OCI-LY1 (cell line): ENCODE measurements at regions not wholly inside any gene's neighbourhood (a gene's known extent, or its start where the extent isn't known, plus 50 kb on each side); places are given as distances from the start of the nearest gene placed in this dataset.

Experiments
- H2AFZ ChIP-seq: fragments of 200-600 bp; sonication (generic), shearing (Covaris generic); 2 replicates; pipeline ENCODE4 v1.6.0; 2014; ENCODE audit warnings: antibody characterized with exemption, mild to moderate bottlenecking, low read length
- H3F3A ChIP-seq: fragments of 200-600 bp; sonication (generic), shearing (Covaris generic); 2 replicates; pipeline ENCODE4 v1.6.0; 2014; ENCODE audit warnings: mild to moderate bottlenecking, antibody characterized with exemption, low read length, moderate library complexity; ENCODE audit not compliant: insufficient read depth
- H3K27ac ChIP-seq: fragments of 200-600 bp; sonication (generic); 2 replicates; pipeline ENCODE4 v1.5.1; 2014; ENCODE audit warnings: low read length, mixed run types, mild to moderate bottlenecking, low read depth; ENCODE audit not compliant: poor library complexity, severe bottlenecking
- H3K27me3 ChIP-seq: fragments of 200-600 bp; sonication (generic); 2 replicates; pipeline ENCODE4 v1.6.0; 2014; ENCODE audit warnings: antibody characterized with exemption, mild to moderate bottlenecking, low read length, moderate library complexity; ENCODE audit not compliant: insufficient read depth
- H3K36me3 ChIP-seq: fragments of 200-600 bp; sonication (generic); 2 replicates; pipeline ENCODE4 v1.6.1; 2014; ENCODE audit warnings: mild to moderate bottlenecking, antibody characterized with exemption, low read length, moderate library complexity, mixed read lengths; ENCODE audit not compliant: insufficient read depth
- H3K4me1 ChIP-seq: fragments of 200-600 bp; sonication (generic); 2 replicates; pipeline ENCODE4 v1.5.1; 2014; ENCODE audit warnings: mild to moderate bottlenecking, low read length, moderate library complexity; ENCODE audit not compliant: insufficient read depth, severe bottlenecking
- H3K4me2 ChIP-seq: fragments of 200-600 bp; sonication (generic), shearing (Covaris generic); 2 replicates; pipeline ENCODE4 v1.6.1; 2014; ENCODE audit warnings: low read length
- H3K4me3 ChIP-seq: fragments of 200-600 bp; sonication (generic); 2 replicates; pipeline ENCODE4 v1.5.1; 2014; ENCODE audit warnings: low read length, low read depth, mild to moderate bottlenecking, mixed read lengths; ENCODE audit not compliant: poor library complexity, severe bottlenecking
- H3K79me2 ChIP-seq: fragments of 200-600 bp; shearing (Covaris generic); 2 replicates; pipeline ENCODE4 v1.6.1; 2016; ENCODE audit warnings: mixed run types, low read length, mixed read lengths; ENCODE audit not compliant: insufficient read depth
- H3K9ac ChIP-seq: fragments of 200-600 bp; sonication (generic), shearing (Covaris generic); 2 replicates; pipeline ENCODE4 v1.6.1; 2014; ENCODE audit warnings: mild to moderate bottlenecking, low read length, mixed read lengths
- H3K9me2 ChIP-seq: fragments of 200-600 bp; sonication (generic), shearing (Covaris generic); 2 replicates; pipeline ENCODE4 v1.6.1; 2014; ENCODE audit warnings: low read depth, mild to moderate bottlenecking, low read length, mixed read lengths
- H3K9me3 ChIP-seq: fragments of 200-600 bp; shearing (Covaris generic); 2 replicates; pipeline ENCODE4 v1.6.1; 2014; ENCODE audit warnings: low read length, mixed read lengths
- H4K20me1 ChIP-seq: fragments of 200-600 bp; sonication (generic), shearing (Covaris generic); 2 replicates; pipeline ENCODE4 v1.6.0; 2016; ENCODE audit warnings: mild to moderate bottlenecking, low read length; ENCODE audit not compliant: insufficient read depth
- EZH2 ChIP-seq: fragments of 200-600 bp; sonication (generic), shearing (Covaris generic); IDR thresholded peaks from 2 replicates; pipeline ENCODE4 v1.8.0; 2017; ENCODE audit warnings: borderline replicate concordance, mixed run types, mild to moderate bottlenecking, antibody characterized with exemption, low read length, moderate library complexity, mixed read lengths
- TF ChIP-seq, protein P1 (sequence below): fragments of 200-600 bp; sonication (generic), shearing (Covaris generic); IDR thresholded peaks from 2 replicates; pipeline ENCODE4 v1.5.1; 2017; ENCODE audit warnings: mild to moderate bottlenecking, antibody characterized with exemption, low read length, moderate library complexity, mixed read lengths

DNA sequence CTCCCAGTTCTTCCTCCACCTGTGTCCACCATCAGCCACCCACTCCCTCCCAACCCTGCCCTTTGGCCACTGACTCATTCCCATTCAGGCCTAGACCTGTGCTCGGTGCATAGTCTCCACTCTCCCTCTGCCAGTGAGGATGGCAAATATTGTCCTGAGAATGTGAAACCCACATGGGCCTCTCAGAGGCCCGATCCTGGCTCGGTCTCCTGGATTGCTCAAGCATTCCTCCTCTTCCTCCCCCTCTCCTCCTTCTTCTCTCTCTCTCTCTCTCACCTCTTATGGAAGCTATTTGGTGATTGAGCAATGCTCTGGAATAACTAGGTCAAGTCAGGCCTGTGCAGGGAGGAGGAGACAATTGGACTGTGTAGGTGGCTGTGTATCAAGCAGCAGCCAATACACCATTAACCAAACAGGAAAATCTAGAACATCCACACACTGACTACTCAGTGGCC is 99.9 kb downstream of the KLF4 start:
- H3K9ac ChIP-seq: no peak overlapping the region
- no peaks in the 10 kb centered on the region for H3F3A ChIP-seq
- no peaks in the 10 kb centered on the region for H3K27me3 ChIP-seq
- no peak overlapping the region for H2AFZ ChIP-seq
- no peaks in the 10 kb centered on the region for H3K36me3 ChIP-seq
- no peaks in the 10 kb centered on the region for H3K9me3 ChIP-seq
- no peak overlapping the region for H3K4me2 ChIP-seq
- TF ChIP-seq EZH2: no peak
- TF ChIP-seq, protein P1, sequence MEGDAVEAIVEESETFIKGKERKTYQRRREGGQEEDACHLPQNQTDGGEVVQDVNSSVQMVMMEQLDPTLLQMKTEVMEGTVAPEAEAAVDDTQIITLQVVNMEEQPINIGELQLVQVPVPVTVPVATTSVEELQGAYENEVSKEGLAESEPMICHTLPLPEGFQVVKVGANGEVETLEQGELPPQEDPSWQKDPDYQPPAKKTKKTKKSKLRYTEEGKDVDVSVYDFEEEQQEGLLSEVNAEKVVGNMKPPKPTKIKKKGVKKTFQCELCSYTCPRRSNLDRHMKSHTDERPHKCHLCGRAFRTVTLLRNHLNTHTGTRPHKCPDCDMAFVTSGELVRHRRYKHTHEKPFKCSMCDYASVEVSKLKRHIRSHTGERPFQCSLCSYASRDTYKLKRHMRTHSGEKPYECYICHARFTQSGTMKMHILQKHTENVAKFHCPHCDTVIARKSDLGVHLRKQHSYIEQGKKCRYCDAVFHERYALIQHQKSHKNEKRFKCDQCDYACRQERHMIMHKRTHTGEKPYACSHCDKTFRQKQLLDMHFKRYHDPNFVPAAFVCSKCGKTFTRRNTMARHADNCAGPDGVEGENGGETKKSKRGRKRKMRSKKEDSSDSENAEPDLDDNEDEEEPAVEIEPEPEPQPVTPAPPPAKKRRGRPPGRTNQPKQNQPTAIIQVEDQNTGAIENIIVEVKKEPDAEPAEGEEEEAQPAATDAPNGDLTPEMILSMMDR: no peak
- H3K27ac ChIP-seq: no peak overlapping the region
- H3K4me1 ChIP-seq: no peaks in the 10 kb centered on the region
- H4K20me1 ChIP-seq: no peaks in the 10 kb centered on the region
- no peaks in the 10 kb centered on the region for H3K9me2 ChIP-seq
- H3K4me3 ChIP-seq: no peak overlapping the region
- H3K79me2 ChIP-seq: no peaks in the 10 kb centered on the region

DNA sequence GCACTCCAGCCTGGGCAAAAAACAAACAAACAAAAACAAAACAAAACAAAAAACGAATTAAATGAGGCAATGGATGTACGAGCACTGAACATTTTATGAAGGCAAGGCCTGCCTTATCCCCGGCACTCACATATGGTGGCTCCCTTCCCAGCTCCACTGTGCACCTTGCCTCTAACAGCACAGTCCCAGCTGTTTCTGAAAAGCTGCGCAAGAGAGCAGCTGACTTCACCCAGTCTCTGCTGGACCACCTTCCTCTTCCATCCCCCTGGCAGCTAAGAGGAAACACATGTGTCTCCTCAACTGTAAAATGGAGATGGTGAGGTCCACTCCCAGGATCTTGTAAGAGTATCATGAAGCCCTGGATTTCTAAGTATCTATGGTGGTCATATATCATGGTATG is 100.7 kb downstream of the KLF4 start:
- H3K27me3 ChIP-seq: no peaks in the 10 kb centered on the region
- H3K27ac ChIP-seq: no peak overlapping the region
- H3K4me2 ChIP-seq: no peak overlapping the region
- H3F3A ChIP-seq: no peaks in the 10 kb centered on the region
- H3K4me1 ChIP-seq: no peaks in the 10 kb centered on the region
- H3K36me3 ChIP-seq: no peaks in the 10 kb centered on the region
- no peaks in the 10 kb centered on the region for H3K79me2 ChIP-seq
- H3K9me3 ChIP-seq: no peaks in the 10 kb centered on the region
- no peaks in the 10 kb centered on the region for H3K9me2 ChIP-seq
- TF ChIP-seq, protein P1: no peak
- no peak for TF ChIP-seq EZH2
- no peak overlapping the region for H3K9ac ChIP-seq
- H4K20me1 ChIP-seq: no peaks in the 10 kb centered on the region
- H2AFZ ChIP-seq: no peak overlapping the region
- H3K4me3 ChIP-seq: no peak overlapping the region

- Histone ChIP-seq H3K4me2 (no peak overlapping the region), H3K36me3 (no peaks in the 10 kb centered on the region), H3F3A (no peaks in the 10 kb centered on the region), H4K20me1 (no peaks in the 10 kb centered on the region), H3K9ac (no peak overlapping the region), H3K9me2 (no peaks in the 10 kb centered on the region), H3K27me3 (no peaks in the 10 kb centered on the region), H3K4me1 (no peaks in the 10 kb centered on the region), H3K9me3 (no peaks in the 10 kb centered on the region), H3K79me2 (no peaks in the 10 kb centered on the region), H3K27ac (no peak overlapping the region), H2AFZ (no peak overlapping the region), H3K4me3 (no peak overlapping the region)
- TF ChIP-seq, protein P1: no peak
- TF ChIP-seq EZH2: no peak
Measured at GRCh38 chr9:107387409-107387808, 102.2 kb downstream of the KLF4 start.
